DOHH2 (cell line): ENCODE measurements at regions not wholly inside any gene's neighbourhood (a gene's known extent, or its start where the extent isn't known, plus 50 kb on each side); places are given as distances from the start of the nearest gene placed in this dataset.

Experiments used
- CTCF ChIP-seq: fragments of 200-600 bp; sonication (generic); IDR thresholded peaks from one replicate; pipeline ENCODE4 v1.5.1; 2014; ENCODE audit warnings: antibody characterized with exemption, mild to moderate bottlenecking, low read depth, low read length; ENCODE audit not compliant: poor library complexity, severe bottlenecking
- EZH2phosphoT487 ChIP-seq: fragments of 200-600 bp; sonication (generic); IDR thresholded peaks from 2 replicates; pipeline ENCODE4 v1.6.1; 2017; ENCODE audit warnings: borderline replicate concordance, mild to moderate bottlenecking, antibody characterized with exemption, low read length, moderate library complexity, mixed read lengths

- TF ChIP-seq CTCF (no peak), EZH2phosphoT487 (no peak)
These were observed 106.2 kb upstream of the INHBA start for GRCh38 chr7:41809116-41809515.
